Smooth muscle cell (in vitro differentiated cells): ENCODE measurements at regions not wholly inside any gene's neighbourhood (a gene's known extent, or its start where the extent isn't known, plus 50 kb on each side); places are given as distances from the start of the nearest gene placed in this dataset.

Experiments used
- DNase-seq: peaks from one replicate; lab custom pipeline; 2025; ENCODE audit not compliant: unreplicated experiment; lab: John Stamatoyannopoulos, UW
- H2AFZ ChIP-seq: fragments of 200-600 bp; sonication (generic); 2 replicates; pipeline ENCODE4 v1.6.0; 2016; ENCODE audit warnings: antibody characterized with exemption, low read depth, mild to moderate bottlenecking
- H3F3A ChIP-seq: fragments of 200-600 bp; sonication (generic); 2 replicates; pipeline ENCODE4 v1.6.0; 2017; ENCODE audit warnings: antibody characterized with exemption, low read depth
- H3K27ac ChIP-seq: fragments of 200-600 bp; sonication (generic); 2 replicates; pipeline ENCODE4 v1.5.1; 2016; ENCODE audit warnings: low read depth, mild to moderate bottlenecking
- H3K27me3 ChIP-seq: fragments of 200-600 bp; sonication (generic); 2 replicates; pipeline ENCODE4 v1.6.1; 2016; ENCODE audit warnings: low read depth, mild to moderate bottlenecking
- H3K36me3 ChIP-seq: fragments of 200-600 bp; sonication (generic); 2 replicates; pipeline ENCODE4 v1.5.1; 2016; ENCODE audit warnings: low read depth
- H3K4me1 ChIP-seq: fragments of 200-600 bp; sonication (generic); 2 replicates; pipeline ENCODE4 v1.5.1; 2016; ENCODE audit warnings: low read depth
- H3K4me2 ChIP-seq: fragments of 200-600 bp; sonication (generic); 2 replicates; pipeline ENCODE4 v1.6.0; 2016; ENCODE audit warnings: mild to moderate bottlenecking
- H3K4me3 ChIP-seq: fragments of 200-600 bp; sonication (generic); 2 replicates; pipeline ENCODE4 v1.5.1; 2016; ENCODE audit warnings: mild to moderate bottlenecking
- H3K79me2 ChIP-seq: fragments of 200-600 bp; sonication (generic); 2 replicates; pipeline ENCODE4 v1.6.0; 2016; ENCODE audit warnings: low read depth, mild to moderate bottlenecking
- H3K9ac ChIP-seq: fragments of 200-600 bp; sonication (generic); 2 replicates; pipeline ENCODE4 v1.6.0; 2016; ENCODE audit warnings: low read depth
- H3K9me3 ChIP-seq: fragments of 200-600 bp; sonication (generic); replicated peaks from 2 replicates; pipeline ENCODE4 v1.5.1; 2016; ENCODE audit warnings: low read depth
- H4K20me1 ChIP-seq: fragments of 200-600 bp; sonication (generic); 2 replicates; pipeline ENCODE4 v1.6.0; 2016; ENCODE audit warnings: low read depth
- WGBS: methylation state at CpG from one replicate; pipeline ENCODE4 v1.1.7; 2016; ENCODE audit warnings: low lambda C conversion rate; 5-methylcytosine and 5-hydroxymethylcytosine counted together
- TF ChIP-seq, protein P1 (sequence below): fragments of 200-600 bp; sonication (generic); IDR thresholded peaks from 2 replicates; pipeline ENCODE4 v1.5.1; 2017; ENCODE audit warnings: borderline replicate concordance, mild to moderate bottlenecking, antibody characterized with exemption; ENCODE audit not compliant: insufficient read depth, poor library complexity, severe bottlenecking

DNA sequence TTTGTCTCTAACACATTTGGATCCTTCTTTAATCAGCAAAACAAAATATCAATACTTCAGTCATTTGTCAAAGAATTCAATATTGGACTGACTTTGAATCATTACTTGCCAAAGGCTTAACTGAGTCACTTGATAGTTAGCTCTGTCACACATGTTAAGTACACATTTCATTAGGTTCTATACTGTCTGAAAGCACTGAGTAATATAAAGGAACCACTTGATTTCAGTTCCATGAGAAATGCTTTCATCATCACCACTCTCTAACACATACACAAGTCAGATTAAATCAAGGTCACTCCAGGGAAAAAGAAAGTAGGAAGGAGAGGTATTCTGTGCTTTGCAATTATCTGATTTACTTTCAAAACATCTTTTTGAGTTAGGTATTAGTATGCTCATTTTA, 1233.1 kb downstream of the C4orf33 start:
- no peak overlapping the region for H3K9ac ChIP-seq
- H3K4me2 ChIP-seq: no peak overlapping the region

DNA sequence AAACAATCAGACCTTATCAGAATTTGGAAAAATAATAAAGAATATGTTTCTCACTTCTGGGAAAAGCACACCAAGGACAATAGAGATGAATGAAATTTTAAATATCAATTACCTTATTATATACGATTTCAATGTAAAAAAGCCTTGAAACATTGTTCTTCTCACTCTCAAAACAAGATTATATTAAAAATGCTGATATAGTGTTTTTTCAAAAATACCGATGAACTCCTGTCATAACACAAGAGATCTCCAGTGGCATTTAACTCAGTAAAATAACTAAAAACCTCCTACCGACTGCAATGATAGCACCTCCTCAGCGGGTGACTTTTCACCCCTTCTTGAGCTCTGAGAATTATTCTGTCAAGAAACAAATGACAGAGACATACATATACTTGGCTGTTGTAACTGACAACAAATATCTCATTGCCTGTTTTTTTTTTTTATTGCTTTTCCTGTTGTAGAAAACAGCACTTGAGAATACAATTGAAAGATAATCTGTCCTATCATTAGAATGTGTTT, 1237.3 kb downstream of the C4orf33 start:
- H3K79me2 ChIP-seq: no peaks in the 10 kb centered on the region
- TF ChIP-seq, protein P1, sequence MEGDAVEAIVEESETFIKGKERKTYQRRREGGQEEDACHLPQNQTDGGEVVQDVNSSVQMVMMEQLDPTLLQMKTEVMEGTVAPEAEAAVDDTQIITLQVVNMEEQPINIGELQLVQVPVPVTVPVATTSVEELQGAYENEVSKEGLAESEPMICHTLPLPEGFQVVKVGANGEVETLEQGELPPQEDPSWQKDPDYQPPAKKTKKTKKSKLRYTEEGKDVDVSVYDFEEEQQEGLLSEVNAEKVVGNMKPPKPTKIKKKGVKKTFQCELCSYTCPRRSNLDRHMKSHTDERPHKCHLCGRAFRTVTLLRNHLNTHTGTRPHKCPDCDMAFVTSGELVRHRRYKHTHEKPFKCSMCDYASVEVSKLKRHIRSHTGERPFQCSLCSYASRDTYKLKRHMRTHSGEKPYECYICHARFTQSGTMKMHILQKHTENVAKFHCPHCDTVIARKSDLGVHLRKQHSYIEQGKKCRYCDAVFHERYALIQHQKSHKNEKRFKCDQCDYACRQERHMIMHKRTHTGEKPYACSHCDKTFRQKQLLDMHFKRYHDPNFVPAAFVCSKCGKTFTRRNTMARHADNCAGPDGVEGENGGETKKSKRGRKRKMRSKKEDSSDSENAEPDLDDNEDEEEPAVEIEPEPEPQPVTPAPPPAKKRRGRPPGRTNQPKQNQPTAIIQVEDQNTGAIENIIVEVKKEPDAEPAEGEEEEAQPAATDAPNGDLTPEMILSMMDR: no peak

More for the DNA sequence above, 1233.1 kb downstream of the C4orf33 start:
- H2AFZ ChIP-seq: no peak overlapping the region
- no peak for DNase-seq
- no peak overlapping the region for H3K27ac ChIP-seq
- H3K27me3 ChIP-seq: no peaks in the 10 kb centered on the region
- no peaks in the 10 kb centered on the region for H3K4me1 ChIP-seq
- H3K9me3 ChIP-seq: no peaks in the 10 kb centered on the region
- H3K79me2 ChIP-seq: no peaks in the 10 kb centered on the region
- TF ChIP-seq, protein P1: no peak
- no peak overlapping the region for H3K4me3 ChIP-seq
- no peaks in the 10 kb centered on the region for H3F3A ChIP-seq
- no peaks in the 10 kb centered on the region for H4K20me1 ChIP-seq
- H3K36me3 ChIP-seq: no peaks in the 10 kb centered on the region

DNA sequence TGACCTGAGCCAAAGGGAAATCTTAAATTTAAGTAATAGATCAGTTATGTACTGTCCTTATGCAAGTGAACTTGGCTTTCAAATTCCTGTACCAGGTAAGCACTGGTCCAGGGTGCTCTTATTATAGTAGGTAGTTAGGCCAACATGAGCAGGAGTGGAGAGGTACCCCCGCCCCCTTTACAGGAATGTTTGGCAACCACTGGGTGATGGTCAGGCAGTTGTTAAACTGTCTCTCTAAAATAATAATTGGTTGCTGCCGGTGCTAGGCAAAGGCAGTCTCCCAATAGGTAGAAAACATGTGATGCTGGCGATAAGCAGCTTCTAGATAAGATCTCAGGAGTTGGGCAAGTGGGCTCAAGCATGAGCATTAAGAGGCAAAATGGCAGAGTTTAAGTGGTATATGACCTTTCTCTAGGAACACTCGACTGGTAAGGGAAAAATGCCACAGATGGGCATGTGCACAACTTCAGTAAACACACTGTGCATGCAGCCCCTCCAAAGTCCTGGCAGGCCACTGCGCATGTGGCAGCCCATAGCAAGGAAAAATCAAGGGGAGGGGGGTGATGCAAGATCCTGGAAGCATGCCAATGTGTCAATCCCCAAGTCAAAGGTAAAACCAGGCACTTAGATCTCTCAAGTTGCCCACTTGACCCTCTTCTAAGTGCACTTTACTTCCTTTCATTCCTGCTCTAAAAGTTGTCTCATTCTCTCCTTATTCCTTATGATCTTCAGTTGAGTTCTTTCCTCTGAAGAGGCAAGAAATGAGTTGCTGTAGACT, 1239.7 kb downstream of the C4orf33 start:
- H3K27ac ChIP-seq: no peak overlapping the region
- no peaks in the 10 kb centered on the region for H4K20me1 ChIP-seq
- H2AFZ ChIP-seq: no peak overlapping the region
- no peaks in the 10 kb centered on the region for H3K36me3 ChIP-seq
- no peaks in the 10 kb centered on the region for H3K9me3 ChIP-seq
- H3K27me3 ChIP-seq: no peaks in the 10 kb centered on the region
- DNase-seq: no peak
- no peak overlapping the region for H3K4me3 ChIP-seq
- H3K4me1 ChIP-seq: no peaks in the 10 kb centered on the region
- no peaks in the 10 kb centered on the region for H3K79me2 ChIP-seq
- H3F3A ChIP-seq: no peaks in the 10 kb centered on the region
- 90% methylated on average over 5 of the region's 5 CpGs for WGBS
- no peak overlapping the region for H3K4me2 ChIP-seq
- TF ChIP-seq, protein P1: no peak
- no peak overlapping the region for H3K9ac ChIP-seq

More for the DNA sequence above, 1237.3 kb downstream of the C4orf33 start:
- H4K20me1 ChIP-seq: no peaks in the 10 kb centered on the region
- 77% methylated on average over 4 of the region's 4 CpGs for WGBS
- no peaks in the 10 kb centered on the region for H3F3A ChIP-seq
- DNase-seq: no peak
- H3K36me3 ChIP-seq: no peaks in the 10 kb centered on the region
- no peaks in the 10 kb centered on the region for H3K4me1 ChIP-seq
- no peak overlapping the region for H3K4me2 ChIP-seq
- no peak overlapping the region for H3K9ac ChIP-seq
- no peak overlapping the region for H3K4me3 ChIP-seq
- no peak overlapping the region for H2AFZ ChIP-seq
- H3K27me3 ChIP-seq: no peaks in the 10 kb centered on the region
- H3K9me3 ChIP-seq: no peaks in the 10 kb centered on the region
- no peak overlapping the region for H3K27ac ChIP-seq
